Epithelial cell of esophagus (primary cell): ENCODE measurements at regions not wholly inside any gene's neighbourhood (a gene's known extent, or its start where the extent isn't known, plus 50 kb on each side); places are given as distances from the start of the nearest gene placed in this dataset.
"Not testable (repeated sequence)": the region's sequence is repeated elsewhere in the genome, so short reads cannot be mapped to it uniquely, and the experiment has no call there.

Experiments used
- DNase-seq: peaks from one replicate; pipeline ENCODE4 v3.0.0; 2010; ENCODE audit warnings: low read depth
- H3K4me3 ChIP-seq: 2 replicates; pipeline ENCODE4 v1.5.1; 2011; ENCODE audit warnings: mild to moderate bottlenecking, low read length, control low read depth
- TF ChIP-seq, protein P1 (sequence below): IDR thresholded peaks from 2 replicates; pipeline ENCODE4 v1.5.1; 2011; ENCODE audit warnings: low read depth, mild to moderate bottlenecking, low read length, control low read depth, inconsistent platforms; ENCODE audit not compliant: insufficient read depth; ENCODE audit errors: missing control alignments

DNA sequence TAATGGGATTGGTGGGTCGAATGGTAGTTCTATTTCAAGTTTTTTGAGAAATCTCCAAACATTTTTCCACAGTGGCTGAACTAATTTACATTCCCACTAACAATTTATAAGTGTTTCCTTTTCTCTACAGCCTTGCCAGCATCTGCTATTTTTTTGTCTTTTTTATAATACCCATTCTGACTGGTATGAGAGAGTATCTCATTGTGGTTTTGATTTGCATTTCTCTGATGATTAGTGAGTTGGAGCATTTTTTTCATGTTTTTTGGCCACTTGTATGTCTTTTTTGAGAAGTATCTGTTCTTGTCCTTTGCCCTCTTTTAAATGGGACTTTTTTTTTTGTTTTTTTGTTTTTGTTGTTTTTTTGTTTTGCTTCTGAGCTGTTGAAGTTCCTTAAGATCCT is 200.0 kb upstream of the GK2 start:
- DNase-seq, result no peak
- H3K4me3 ChIP-seq, result no peak overlapping the region
- TF ChIP-seq, protein P1, sequence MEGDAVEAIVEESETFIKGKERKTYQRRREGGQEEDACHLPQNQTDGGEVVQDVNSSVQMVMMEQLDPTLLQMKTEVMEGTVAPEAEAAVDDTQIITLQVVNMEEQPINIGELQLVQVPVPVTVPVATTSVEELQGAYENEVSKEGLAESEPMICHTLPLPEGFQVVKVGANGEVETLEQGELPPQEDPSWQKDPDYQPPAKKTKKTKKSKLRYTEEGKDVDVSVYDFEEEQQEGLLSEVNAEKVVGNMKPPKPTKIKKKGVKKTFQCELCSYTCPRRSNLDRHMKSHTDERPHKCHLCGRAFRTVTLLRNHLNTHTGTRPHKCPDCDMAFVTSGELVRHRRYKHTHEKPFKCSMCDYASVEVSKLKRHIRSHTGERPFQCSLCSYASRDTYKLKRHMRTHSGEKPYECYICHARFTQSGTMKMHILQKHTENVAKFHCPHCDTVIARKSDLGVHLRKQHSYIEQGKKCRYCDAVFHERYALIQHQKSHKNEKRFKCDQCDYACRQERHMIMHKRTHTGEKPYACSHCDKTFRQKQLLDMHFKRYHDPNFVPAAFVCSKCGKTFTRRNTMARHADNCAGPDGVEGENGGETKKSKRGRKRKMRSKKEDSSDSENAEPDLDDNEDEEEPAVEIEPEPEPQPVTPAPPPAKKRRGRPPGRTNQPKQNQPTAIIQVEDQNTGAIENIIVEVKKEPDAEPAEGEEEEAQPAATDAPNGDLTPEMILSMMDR, result no peak

DNA sequence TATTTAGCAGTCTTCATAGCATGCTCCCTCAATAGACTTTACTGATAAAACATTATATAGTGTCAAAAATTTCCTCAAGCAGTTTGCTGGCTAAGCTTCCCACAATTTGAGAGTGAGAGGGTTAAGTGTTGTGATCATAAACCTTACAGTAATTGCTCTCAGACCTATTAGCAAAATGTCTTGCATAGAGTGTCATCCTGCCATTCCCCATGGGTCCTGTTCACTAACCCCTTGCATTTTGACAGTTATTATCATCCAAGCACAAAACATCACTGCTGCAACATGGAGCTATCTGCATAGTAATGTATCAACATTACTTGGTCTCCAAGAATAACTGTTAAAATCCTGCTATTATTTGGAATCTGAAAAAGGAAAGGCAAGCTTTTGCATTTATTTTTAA is 196.1 kb upstream of the GK2 start:
- TF ChIP-seq, protein P1, result no peak
- H3K4me3 ChIP-seq, result no peak overlapping the region
- no peak for DNase-seq

DNA sequence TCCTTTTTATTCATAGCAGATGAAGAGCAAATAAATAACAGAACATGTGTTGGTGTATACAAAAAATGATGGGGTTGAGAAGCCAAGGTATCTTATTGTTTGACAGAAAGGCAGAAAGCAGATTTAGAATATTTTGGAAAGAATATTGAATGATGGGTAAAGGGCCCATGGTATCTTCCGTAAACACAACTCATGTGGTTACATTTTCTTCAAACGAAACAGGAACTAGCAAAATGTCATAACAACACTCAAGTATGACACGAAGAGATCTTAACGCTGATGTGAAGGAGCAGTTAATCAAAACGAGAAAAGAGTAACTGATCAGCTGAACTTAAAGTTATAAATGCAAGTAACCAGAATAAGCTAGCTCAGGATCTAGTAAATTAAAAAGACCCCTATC is 195.7 kb upstream of the GK2 start:
- H3K4me3 ChIP-seq, result no peak overlapping the region
- no peak for DNase-seq

GRCh38 chr4:79599691-79600090 is 191.7 kb upstream of the GK2 start:
- TF ChIP-seq, protein P1, result no peak
- no peak for DNase-seq
- H3K4me3 ChIP-seq, result no peak overlapping the region

More for the DNA sequence above, 195.7 kb upstream of the GK2 start:
- TF ChIP-seq, protein P1, result no peak

- H3K4me3 ChIP-seq, result no peak overlapping the region
- TF ChIP-seq, protein P1, result no peak
- DNase-seq, result no peak
These were observed 190.8 kb upstream of the GK2 start for GRCh38 chr4:79598801-79599200.

DNA sequence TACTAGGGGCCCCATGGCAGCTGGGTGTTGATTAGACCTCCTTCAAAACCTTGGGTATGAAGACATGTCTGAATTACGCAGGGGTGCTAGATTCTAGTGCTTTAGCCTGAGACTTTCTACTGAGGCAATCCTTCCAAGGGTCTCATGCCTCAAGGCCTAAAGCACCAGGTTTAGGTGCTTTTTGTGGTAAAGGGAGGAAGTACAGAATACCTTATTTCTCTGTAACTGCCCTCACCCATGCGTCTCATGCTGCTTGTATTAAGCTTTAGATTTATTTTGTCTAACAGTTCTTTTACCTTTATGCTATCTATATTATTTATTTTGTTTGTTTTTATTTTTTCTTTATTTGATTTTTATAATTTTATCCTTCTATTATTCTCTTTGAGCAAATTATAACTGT is 190.2 kb upstream of the GK2 start:
- TF ChIP-seq, protein P1, result no peak
- H3K4me3 ChIP-seq, result no peak overlapping the region
- DNase-seq, result no peak

GRCh38 chr4:79597266-79597665 is 189.2 kb upstream of the GK2 start:
- TF ChIP-seq, protein P1, result no peak
- peak; percentile 79 for DNase-seq
- no peak overlapping the region for H3K4me3 ChIP-seq

- peak; percentile 34 for DNase-seq
- not testable (repeated sequence) for H3K4me3 ChIP-seq
These were observed 184.2 kb upstream of the GK2 start for GRCh38 chr4:79592218-79592617.
